NCI-H1436 treated with DMSO at 0.1 percent for 48 hours (cell line): ENCODE measurements at regions not wholly inside any gene's neighbourhood (a gene's known extent, or its start where the extent isn't known, plus 50 kb on each side); places are given as distances from the start of the nearest gene placed in this dataset.
"Not testable (repeated sequence)": the region's sequence is repeated elsewhere in the genome, so short reads cannot be mapped to it uniquely, and the experiment has no call there.

Experiments
- DNase-seq: peaks from one replicate; lab custom pipeline; 2025; lab: John Stamatoyannopoulos, UW

- no peak for DNase-seq
Measured at GRCh38 chr4:57412259-57413054, 302.3 kb upstream of the IGFBP7 start.

DNA sequence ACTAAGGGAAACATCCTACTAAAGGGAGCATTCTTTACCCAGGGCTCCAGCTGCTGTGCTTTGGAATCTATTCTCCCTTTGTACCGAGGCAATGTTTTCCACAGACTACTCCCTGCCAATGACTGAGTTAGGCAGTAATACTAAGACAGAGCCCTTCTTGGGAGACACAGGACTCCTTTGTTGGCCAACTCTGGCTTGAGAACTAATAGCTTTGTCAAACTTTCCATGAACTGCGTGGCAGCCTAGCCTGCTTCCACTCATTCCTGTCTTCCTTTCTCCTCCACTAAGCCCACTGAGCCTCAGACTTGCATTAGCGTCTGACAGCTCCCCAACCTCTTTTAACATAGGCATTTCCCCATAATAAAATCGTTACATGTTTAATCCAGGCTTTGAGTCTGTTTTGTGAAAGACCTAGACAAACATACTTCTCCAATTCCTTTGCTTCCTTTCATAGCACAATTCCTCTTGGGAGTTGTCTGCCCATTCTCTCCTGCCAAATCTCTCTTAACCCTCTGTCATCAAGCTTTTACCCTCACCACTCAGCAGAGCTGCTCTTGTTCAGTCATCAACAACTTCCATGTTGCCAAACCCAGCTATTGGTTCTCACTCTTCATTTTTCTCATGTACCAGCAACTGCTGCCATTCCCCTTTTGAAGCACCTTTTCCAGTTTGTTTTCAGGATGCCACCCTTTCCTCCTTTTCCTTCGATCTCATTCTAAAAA, 300.3 kb upstream of the IGFBP7 start:
- DNase-seq, result no peak

GRCh38 chr4:57405359-57405758, 295.2 kb upstream of the IGFBP7 start:
- no peak for DNase-seq

DNA sequence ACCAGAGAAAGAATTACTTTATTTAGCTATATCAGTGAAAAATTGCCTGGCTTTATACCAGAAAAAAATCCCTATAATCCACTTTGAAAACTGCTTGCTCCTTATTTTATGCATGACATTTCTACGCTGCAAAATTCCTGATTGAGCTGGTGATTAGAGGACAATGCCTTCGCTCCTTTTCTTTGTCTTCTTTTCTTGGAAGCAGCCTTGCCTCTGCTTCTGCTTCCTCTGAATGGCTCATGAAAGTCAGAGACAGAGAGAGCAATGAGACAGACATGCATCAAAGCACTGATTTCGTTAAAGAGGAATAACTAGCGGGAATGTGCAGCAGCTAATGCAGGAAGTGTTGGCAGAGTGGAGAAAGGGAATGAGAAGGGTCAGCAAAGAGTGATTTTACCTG, 294.3 kb upstream of the IGFBP7 start:
- DNase-seq, result no peak

DNA sequence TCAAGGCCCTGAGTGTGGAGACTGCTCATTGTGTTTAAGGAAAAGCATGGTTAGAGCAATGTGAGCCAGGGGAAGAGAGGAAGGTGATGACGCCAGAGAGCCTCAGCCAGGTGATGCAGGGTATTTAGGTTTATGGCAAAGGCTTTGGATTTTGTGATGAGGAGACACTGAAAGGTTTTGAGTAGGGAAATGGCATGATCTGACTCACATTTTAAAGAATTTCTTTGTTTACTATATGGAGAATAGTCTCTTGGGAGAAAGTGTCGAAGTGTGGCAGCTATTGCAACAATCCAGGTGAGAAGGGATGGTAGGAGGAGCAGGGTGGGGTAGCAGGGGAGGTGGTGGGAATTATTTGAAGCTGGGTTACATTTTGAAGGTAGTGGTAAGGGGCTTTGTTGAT, 293.4 kb upstream of the IGFBP7 start:
- no peak for DNase-seq

- no peak for DNase-seq
Measured at GRCh38 chr4:57401586-57401985, 291.4 kb upstream of the IGFBP7 start.

GRCh38 chr4:57378766-57379165, 268.6 kb upstream of the IGFBP7 start:
- no peak for DNase-seq

GRCh38 chr4:57374866-57375595, 264.8 kb upstream of the IGFBP7 start:
- no peak for DNase-seq

DNA sequence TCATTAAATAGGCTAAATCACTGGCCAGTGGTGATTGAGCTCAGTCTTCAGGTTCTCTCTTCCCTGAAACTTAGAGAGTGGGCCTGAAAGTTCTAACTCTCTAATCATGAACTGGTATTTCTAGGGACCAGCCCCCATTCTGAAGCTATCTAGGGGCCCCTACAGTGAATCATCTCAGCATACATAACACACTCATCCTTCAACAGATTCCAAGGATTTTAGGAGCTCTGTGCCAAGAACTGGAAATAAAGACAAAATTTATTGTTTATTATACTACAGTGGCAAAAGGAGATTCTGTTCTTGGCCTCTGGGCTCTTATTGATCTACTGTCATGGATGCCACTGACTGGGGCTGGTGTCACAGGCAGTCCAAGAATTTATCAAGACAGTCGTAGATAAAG, 263.8 kb upstream of the IGFBP7 start:
- no peak for DNase-seq

GRCh38 chr4:57371671-57372070, 261.5 kb upstream of the IGFBP7 start:
- DNase-seq, result no peak

DNA sequence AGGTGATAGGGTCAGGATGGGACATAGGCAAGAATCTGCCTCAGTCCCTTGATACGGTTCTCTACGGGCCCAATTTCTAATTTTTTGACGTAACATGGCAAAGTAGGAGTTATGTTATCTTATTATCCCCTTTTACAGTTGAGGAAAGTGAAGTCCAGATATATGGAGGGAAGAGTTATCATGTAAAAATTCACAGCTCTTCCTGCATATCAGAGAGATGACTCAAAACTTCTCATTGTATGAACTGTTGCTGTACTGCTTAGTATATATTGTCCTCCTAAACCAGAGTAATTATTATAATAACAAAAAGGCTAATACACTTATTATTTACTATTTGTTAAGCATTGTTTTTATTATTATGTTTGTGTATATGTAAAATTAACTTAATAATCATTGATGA, 260.5 kb upstream of the IGFBP7 start:
- DNase-seq, result no peak

GRCh38 chr4:57369446-57369845, 259.3 kb upstream of the IGFBP7 start:
- DNase-seq, result no peak

DNA sequence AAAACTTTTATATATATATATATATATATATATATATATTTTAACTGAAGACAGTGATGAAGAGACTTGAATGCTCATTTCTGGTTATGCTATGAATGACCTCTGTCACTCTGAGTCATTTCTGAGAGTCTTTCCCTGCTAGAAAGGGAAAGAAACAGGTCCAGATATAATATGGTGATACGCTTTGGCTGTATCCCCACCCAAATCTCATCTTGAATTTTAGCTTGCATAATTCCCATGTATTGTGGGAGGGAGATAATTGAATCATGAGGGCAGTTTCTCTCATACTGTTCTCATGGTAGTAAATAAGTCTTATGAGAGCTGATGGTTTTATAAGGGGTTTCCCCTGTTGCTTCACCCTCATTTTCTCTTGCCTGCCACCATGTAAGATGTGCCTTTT, 254.1 kb upstream of the IGFBP7 start:
- DNase-seq, result no peak

- DNase-seq, result no peak
Measured at GRCh38 chr4:57363346-57363745, 253.2 kb upstream of the IGFBP7 start.

DNA sequence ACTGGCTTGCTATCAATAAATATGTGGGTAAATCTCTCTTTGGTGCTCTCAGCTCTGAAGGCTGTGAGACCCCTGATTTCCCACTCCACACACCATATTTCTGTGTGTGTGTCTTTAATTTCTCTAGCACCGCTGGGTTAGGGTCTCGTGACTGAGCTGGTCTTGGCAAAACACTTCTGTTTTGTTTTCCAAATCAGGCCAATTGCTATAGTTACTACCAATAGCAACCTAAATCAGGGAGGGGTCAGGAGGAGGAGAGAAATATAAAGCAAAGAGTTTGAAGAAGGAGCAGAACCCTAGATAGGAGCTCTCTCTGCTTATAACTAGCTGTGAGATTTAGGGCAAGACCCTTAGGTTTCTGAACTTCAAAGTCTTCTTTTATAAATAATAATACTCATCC, 250.5 kb upstream of the IGFBP7 start:
- DNase-seq, result no peak

- no peak for DNase-seq
Measured at GRCh38 chr4:57355101-57355665, 245.0 kb upstream of the IGFBP7 start.

- no peak for DNase-seq
Measured at GRCh38 chr4:57351731-57352130, 241.5 kb upstream of the IGFBP7 start.

- DNase-seq, result no peak
Measured at GRCh38 chr4:57344296-57344695, 234.1 kb upstream of the IGFBP7 start.

- DNase-seq, result no peak
Measured at GRCh38 chr4:57342411-57342810, 232.2 kb upstream of the IGFBP7 start.

DNA sequence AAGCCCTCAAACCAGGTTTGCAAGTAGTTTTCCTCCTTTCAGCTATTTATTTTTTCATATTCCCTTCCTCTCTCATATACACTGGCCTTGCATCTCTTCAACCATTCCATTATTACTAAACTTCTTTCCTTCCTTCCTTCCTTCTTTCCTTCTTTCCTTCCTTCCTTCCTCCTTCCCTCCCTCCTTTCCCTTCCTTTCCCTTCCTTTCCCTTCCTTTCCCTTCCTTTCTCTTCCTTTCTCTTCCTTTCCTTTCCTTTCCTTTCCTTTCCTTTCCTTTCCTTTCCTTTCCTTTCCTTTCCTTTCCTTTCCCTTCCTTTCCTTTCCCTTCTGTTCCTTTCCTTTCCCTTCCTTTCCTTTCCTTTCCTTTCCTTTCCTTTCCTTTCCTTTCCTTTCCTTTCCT, 228.7 kb upstream of the IGFBP7 start:
- DNase-seq, result not testable (repeated sequence)

GRCh38 chr4:57333684-57334083, 223.5 kb upstream of the IGFBP7 start:
- no peak for DNase-seq

GRCh38 chr4:57331959-57332358, 221.8 kb upstream of the IGFBP7 start:
- no peak for DNase-seq

DNA sequence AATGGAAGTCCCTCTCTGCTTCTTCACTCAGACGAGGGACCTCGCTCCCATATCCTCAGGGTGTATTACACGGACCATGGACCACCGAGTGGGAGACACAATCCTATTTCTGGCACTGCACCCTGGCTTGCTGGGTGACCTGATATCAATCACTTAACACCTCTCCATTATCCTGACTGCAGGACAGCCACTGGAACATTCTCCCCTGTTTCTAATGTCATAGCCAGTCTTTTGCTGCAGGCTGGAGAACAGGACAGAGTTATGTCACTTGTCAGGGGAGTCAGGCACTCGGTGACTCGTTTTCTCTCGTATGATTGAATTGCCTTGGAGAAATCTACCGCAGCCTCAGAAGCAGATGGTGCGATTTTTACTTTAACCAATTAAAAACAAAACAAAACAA, 219.1 kb upstream of the IGFBP7 start:
- DNase-seq, result no peak
